Hepatic stellate cell (primary cell): ENCODE measurements at regions not wholly inside any gene's neighbourhood (a gene's known extent, or its start where the extent isn't known, plus 50 kb on each side); places are given as distances from the start of the nearest gene placed in this dataset.

ENCODE experiments used
- DNase-seq: peaks from one replicate; pipeline ENCODE4 v3.0.0; 2011; ENCODE audit warnings: low spot score

DNA sequence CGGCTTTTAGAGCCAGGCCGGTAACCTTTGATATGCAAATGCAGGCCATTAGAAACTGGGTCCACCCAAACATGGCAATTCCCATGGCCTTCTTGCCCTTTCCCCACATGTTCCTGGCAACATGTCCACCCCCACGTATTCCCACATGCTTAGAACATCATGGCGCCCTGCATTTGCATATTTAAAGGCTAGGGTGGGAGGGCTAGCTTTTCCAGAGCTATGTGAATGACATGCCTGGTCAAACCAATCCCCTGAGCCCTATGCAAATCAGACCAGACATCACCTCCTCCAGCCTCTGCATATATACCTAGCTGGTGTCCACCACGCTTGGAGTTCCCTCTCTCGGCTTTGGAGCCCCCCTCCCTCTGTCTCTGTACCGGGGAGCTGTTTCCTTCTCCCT is 481.9 kb downstream of the CDH2 start:
- DNase-seq, result no peak

DNA sequence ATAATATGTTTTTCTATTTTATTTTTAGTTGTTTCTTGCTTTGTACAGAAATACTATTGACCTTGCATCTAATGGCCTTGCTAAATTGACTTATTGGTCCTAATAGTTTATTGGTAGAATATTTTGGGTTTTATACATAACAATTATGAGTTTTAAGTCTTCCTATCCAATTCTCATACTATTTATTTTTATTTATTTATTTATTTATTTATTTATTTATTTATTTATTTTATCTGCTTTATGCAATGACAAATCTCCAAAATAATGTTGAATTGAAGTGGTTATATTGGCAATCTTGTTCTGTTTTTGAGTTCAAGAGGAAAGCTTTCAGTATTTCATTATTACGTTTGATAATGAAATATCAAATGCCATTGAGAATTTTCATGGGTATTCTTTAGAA is 488.3 kb downstream of the CDH2 start:
- no peak for DNase-seq

DNA sequence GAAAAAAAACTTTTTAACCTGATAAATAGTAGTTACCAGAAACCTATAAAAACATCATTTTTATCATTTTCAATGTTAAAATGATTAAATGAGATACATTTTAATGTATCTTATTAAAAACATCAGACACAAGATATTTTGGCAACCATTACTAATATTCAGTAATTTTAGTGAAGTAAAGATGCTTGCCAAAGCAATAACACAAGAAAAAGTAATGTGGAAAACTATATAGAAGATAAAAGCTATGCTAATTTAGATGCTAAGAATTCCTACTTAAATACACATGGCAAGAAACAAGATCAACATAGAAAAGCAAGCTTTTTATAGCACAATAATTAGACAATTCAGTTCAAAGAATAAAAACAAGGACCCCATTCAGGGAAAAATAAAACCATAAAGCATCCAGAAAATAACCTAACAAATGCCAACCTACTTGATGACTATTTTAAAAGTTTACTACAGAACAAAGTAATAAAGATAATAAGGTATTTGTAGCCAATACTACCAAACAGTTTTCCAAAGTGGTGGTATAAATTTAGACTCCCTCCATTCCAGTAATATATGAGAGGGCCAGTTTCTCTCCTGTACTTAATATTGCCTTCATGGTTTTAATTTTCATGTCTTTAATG is 489.5 kb downstream of the CDH2 start:
- DNase-seq, result no peak

DNA sequence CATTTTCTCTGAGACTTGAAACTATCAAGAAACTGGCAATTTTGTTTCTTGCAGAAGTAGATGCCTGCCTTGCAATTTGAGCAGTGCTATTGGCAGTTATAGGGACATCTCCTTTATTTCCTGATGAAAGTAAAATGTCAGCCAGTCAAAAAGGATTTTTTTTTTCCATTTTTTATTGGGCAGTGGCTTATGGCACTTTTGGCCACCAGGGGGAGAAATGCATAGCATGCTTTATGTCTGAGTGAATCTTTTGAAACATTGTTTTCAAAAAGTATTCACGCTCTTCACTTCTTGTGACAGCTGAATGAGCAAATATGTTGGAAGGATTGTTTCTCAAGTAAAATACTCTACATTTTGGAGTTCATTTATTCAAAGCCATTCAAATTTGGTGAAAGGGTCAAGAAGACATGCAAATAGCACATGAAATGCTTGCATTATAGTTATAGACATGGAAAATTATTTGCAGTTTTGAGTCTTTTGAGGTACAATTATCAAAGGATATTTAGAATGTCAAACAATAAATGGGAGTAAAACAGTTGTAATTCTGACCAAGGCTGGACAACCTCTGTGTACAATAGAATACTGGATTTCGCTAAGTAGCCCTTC is 491.0 kb downstream of the CDH2 start:
- DNase-seq, result peak; percentile 18

DNA sequence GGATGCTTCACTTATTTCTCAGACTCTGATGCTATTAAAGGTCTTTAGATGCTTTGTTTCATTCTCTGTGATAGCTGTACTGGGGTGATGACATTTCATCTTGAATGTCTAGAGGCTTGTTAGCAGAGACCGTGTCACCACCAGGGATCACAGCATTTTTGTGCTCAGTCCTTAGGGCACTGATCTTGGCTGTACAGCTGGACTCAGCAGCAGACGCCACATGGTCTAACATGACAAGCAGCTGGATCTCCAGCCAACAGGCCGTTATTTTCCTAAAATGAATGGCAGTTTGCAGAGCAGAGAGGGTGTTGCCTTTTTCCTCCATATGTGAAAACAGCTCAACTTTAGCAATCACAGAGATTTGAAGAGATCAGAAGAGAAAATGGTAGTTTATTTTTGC is 491.8 kb downstream of the CDH2 start:
- no peak for DNase-seq

DNA sequence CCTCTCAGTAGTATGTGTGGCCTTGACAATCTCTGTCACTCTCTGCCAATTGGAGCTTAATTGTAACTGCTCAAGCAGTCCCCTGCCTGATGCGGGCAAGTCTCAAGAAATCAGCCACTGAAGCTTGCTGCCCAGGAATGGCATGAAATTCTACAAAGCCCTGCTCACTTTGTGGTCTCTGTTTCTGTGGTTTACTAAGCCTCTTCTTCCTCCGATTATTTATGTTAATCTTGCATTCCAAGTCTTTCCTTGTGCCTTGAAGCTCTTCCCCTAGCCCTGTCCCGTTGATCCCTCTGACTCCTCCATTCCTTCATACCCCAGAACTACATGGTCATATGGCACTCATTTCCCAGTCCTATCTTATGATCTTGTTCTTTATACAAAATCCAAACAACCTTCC is 489.3 kb upstream of the CHST9 start:
- no peak for DNase-seq

DNA sequence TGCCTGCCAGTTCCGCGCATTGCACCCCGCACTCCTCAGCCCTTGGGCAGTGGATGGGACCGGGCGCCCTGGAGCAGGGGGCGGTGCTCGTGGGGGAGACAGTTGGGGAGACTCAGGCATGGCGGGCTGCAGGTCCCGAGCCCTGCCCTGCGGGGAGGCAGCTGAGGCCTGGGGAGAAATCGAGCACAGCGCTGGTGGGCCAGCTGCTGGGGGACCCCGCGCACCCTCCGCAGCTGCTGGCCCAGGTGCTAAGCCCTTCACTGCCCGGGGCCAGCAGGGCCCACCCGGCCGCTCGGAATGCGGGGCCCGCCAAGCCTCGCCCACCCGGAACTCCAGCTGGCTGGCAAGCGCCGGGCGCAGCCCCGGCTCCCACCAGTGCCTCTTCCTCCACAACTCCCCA is 488.8 kb upstream of the CHST9 start:
- no peak for DNase-seq

DNA sequence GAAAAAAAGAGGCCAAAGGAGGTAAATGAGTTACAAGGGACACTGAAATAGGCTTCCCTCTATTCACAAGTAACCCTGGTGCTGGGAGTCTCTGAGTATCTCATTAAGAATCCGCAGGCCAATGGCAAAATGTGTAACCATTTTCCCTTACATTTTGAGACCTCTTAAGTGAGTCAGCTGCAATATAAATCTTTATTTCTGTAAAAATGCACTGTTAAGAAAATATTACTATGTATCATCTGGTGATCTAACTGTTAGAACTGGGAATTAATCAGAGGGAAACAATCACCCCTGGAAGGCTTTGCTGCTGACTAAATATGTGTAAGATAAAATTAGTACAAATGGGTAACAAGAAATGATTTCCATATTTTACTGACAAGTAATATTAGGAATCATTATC is 483.1 kb upstream of the CHST9 start:
- no peak for DNase-seq

DNA sequence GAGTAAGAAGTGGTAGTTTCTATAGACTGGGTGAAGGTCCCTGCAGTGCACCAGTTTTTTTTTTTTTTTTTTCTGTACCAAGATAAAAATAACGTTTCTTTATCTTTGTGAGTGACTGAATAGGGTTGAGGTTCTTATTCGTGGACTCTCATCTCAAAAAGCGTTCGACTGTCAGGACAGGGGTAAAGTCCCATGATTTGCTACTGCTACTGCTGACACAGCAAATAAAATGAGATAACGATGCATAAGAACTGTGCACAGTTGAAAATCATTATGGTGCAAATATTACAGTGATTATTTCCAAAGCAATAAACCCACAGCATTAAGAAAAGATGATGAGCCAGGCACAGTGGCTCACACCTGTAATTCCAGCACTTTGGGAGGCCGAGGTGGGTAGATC is 482.0 kb upstream of the CHST9 start:
- DNase-seq, result no peak

DNA sequence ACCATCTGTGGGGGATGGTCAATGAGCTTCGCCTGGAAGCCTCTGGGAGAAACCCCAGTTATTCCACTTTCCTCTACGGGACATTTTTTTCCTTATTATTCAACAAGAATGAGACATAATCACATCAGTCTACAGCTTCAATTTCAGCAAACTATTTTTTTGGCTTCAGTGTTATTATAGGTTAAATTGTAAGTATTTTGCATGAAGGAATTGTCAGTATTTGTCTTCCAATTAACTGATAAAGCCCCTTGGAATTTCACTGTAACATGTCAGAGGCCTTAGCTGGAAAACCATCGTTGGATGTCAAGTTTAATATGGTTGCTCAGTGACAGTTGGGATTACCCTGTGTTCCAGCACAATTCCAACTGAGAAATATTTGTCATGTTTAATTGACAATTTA is 480.9 kb upstream of the CHST9 start:
- no peak for DNase-seq

DNA sequence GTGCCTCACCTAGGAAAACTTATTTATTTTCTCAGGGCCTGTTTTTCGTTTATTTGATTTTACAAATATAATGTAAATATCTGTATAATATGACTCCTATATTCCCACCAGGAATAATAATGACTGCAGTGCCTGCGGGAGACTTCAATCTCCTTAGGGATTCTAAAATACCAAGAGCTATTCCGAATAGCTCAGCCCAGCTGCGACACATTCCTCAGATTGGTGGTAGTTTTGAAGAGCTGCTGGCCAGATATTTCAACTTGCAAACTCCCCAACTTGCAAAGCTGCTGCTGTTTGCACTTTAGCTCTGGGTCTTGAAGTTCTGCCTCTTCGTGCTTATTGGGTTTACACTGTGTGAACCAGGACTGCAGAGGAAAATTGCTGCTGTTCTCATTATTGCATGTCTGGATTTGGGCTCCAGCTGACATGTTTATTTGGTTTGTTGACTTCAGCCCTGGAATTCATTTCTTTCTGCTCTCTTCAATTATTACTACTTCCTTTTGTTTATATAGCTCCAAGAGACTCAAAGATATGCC is 480.2 kb upstream of the CHST9 start:
- DNase-seq, result no peak

DNA sequence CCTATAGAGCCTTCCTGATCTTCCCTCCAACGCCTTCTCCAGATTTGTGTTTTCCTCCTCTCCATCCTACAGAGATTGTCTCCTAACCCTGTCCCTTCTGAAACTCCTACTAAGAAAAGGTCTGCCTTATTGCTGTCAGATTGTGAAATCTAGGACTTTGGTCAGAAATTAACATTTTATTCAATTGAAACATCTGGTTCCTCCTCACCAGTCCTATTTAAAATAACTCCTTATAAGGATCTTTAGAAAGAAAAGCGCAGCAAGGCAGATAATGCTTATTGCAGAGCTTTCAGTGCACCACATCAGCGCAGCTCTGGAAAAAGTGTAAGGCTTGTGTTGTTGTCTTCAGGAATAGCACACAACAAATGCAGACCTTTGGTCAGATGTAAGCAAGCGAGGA is 477.8 kb upstream of the CHST9 start:
- no peak for DNase-seq

DNA sequence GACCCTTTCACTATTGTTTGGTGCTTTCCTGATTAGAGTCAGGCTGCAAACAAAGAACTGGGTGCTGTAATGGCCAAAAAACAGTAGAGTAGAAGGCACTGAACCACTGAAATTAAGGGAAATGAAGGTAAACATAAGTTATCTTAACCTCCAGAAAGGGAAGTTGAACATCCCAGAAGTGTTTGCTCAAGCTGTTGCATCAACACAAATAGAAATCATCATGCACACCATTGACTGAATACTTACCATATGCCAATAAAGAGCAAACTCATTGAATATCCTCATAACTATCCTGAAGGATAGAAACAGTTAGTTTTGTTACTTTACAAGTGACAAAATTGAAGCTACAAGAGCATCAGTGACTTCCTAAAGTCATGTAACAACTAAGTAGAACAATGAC is 477.4 kb upstream of the CHST9 start:
- no peak for DNase-seq

DNA sequence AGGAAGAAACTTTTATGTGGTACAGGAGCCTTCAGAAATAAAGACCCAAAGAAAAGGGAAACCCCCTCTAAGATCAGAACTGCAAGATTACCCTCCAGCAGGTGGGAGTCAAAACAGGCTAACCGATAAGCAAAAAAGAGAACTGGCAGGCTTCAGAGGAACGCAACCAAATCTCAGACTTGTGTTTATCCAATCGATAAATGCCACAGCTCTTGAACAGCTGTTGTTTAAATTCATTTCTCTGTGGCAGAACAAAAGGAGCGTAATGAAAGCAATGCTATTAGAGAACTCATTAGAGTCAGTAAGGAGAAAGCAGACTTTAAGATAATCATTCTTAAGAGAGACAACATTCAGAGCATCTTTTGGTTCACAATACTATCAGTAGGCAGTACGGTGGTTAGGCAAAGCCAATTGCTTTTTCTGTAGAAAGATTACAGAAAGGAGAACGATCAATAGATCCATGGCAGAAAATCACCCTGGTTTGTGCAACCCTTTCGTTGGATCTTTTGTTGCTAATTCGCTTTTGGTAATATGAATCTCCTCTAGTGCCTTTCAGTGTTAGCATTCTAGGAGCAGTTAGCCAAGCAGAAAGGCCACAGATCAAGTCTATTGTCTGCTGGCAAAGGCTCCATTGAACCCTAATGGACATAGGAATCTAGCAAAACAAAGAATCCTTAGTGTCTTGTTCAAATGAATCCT is 476.4 kb upstream of the CHST9 start:
- no peak for DNase-seq

DNA sequence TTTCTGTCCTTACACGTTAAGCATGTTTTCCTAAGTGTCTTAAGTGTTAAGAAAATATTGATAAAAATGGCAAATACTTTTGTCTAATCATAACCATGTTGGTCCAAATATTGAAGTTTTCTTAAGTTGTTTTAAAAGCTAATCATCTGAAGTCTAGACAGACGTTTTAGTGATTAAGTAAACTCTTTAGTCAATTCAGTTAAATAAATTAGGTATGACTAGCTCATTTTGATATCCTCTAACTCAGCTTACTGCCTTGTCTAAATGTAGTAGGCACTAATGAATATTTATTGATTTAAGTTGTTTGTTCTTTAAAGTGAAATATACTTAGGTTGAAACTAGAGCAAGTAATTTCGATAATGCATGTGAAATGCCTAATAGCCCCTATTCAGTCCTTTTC is 471.8 kb upstream of the CHST9 start:
- no peak for DNase-seq

DNA sequence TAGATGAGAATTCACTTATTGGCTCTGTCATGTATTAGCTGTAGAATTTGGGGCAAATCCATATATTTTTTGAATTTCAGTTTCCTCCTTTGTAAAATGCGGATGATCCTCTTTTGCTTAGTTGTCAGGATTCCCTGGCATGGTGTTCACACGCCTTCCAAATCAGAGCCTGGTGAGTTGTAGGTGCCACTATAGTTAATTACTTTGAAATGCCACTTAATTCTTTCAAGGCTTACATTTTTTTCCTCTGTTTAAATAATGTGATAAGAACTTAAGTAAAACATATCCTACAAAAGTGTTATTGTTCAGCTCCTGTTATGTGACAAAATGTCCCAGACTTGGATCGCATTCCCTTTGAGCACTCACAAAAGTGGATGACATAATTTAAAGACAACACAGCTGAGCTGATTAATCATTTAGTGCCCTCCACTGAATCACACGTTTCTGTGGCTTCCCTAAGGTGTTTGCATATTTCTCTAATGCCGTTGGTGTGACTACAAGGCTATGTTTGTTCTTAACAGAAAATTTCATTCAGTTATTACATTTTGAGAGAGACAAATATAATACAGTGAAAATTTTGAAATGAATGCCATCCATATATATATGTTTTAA is 471.2 kb upstream of the CHST9 start:
- DNase-seq, result no peak

DNA sequence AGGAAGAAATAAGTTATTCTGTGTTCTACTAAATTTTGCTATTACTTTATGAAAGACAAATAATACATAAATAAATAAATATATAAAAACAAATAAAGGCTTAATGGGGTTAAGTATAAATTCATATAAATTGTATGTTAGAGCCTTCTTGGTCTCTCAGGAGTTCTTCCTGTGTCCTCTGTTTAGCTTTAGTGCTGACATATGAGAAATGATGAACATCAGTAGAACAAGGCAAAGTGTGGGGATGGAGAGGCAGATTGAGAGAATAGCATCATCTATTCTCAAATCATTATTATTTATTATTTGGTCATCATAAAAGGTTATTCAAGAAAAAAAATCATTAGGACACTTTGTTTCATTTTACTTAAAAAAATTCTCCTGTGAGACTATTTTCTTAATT is 468.1 kb upstream of the CHST9 start:
- no peak for DNase-seq

DNA sequence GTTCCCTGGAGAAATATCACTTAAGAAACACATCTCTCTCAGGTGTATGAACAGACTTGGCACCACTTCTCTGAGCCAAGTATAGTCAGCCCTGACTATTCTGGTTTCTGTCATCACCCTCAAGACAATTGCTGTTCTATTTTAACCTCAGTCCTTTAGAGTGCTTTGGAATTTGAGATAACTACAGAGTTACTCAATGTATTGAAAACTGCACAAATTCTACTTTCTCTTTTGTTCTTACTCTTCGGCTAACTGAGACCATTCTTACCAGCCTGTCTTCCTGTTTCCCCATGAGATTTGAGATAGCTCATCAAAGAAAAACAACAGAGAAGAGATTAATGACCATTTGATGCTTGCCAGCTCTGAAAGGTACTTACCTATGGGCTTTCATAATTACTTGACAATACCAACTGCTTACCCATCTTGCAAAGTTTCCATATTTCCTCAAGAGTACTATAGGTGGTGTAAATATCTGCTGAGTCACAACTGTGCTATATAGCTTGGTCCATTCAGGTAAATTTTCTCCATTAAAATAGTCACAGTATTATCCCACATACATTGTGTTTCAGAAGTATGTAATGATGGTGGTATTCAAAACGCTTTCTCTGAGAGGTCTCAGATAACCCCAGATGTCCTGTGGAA is 467.5 kb upstream of the CHST9 start:
- no peak for DNase-seq

DNA sequence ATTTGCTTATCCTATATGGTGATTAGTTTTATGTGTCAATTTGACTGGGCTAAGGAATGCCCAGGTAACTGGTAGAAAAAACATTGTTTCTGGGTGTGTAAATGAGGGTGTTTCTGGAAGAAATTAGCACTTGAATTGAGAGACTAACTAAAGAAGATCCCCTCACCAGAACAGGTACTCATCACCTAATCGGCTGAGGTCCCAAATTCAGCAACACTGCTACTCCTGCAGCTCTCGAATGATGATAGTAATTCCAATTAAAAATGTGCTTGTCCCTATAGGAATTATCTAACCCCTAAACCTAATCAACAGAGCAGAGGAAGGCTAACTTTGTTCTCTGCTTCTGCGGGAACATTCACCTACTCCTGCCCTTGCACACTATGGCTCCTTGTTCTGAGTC is 464.5 kb upstream of the CHST9 start:
- DNase-seq, result no peak

DNA sequence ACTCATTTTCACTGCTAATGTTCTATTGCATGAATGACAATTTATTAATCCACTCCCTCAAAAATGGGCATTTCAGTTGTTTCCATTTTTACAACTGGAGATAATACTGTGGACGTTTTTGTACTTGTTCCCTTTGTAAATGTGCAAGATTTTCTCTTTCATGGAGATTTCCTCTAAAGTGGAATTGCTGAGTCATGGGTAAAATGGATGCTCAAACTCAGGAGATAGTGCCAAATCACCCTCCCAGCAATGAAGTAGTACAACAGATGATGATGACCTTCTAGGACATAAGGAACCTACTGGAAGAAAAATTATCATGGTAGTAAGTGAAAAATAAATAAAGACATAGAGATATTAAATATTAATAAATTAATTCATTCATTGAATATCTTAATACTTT is 460.8 kb upstream of the CHST9 start:
- no peak for DNase-seq

DNA sequence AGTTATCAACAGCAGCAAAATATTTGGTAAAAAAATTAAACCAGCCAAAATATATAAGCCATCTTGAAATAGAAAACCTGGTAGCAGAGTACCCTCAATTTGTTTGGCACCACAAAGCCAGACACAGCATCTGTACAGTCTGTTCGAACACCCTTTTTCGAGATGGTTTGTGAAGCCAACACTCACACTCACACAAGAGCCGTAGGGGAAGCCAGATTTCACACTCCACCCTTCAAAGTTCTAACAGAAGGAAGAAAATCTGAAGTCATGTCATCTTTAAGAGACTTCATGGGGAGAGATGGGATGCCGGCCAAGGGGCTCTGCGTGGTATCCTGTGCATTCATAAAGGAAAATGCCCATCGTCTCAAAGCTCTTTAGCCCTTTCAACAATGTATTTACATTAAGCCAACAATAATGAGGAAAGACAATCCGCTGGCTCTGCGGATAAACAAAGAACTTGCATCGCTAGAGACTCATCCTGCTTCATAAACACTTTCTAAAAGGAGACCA is 451.5 kb upstream of the CHST9 start:
- no peak for DNase-seq

DNA sequence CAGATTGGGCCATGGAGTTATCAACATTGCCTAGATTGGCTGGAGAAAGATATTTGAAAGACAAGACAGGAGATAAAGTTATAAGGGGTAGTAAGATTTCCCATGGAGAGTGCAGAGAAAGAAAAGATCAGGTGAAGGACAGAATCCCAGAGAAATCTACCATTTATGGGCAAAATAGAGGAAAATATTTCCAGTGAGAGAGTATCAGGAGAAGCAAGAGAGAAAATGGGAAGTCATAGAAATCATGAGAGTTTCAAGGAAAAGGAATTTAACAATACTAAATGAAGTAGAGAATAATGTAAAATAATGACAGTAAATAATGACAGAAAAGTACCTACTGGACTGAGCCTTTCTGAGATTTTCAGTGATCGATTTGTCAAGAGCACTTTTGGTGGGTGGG is 447.6 kb upstream of the CHST9 start:
- no peak for DNase-seq
